Mesothelial cell of epicardium (in vitro differentiated cells): ENCODE measurements at regions not wholly inside any gene's neighbourhood (a gene's known extent, or its start where the extent isn't known, plus 50 kb on each side); places are given as distances from the start of the nearest gene placed in this dataset.
"Not testable (repeated sequence)": the region's sequence is repeated elsewhere in the genome, so short reads cannot be mapped to it uniquely, and the experiment has no call there.

Experiments used
- DNase-seq, 2 experiments: peaks; one replicate each; pipeline ENCODE4 v3.0.0; 2021; ENCODE audit warnings: low spot score in 2 of 2; ENCODE audit not compliant: unreplicated experiment in 2 of 2
- H3K27ac Mint-ChIP-seq: 2 replicates; pipeline ENCODE4 v1.8.0; 2021; ENCODE audit warnings: mixed read lengths
- H3K27me3 Mint-ChIP-seq: 2 replicates; pipeline ENCODE4 v1.8.0; 2021; ENCODE audit warnings: low read depth, mixed read lengths
- H3K36me3 Mint-ChIP-seq: 2 replicates; pipeline ENCODE4 v1.8.0; 2021; ENCODE audit warnings: mixed read lengths
- H3K4me1 Mint-ChIP-seq: 2 replicates; pipeline ENCODE4 v1.8.0; 2021; ENCODE audit warnings: mixed read lengths
- H3K4me3 Mint-ChIP-seq: 2 replicates; pipeline ENCODE4 v1.8.0; 2021; ENCODE audit warnings: mild to moderate bottlenecking, moderate library complexity, mixed read lengths
- H3K9me3 Mint-ChIP-seq: 2 replicates; pipeline ENCODE4 v1.8.0; 2021; ENCODE audit warnings: mixed read lengths
- CTCF ChIP-seq: fragments of 200-600 bp; sonication (generic); IDR thresholded peaks from one replicate; pipeline ENCODE4 v1.5.0; 2021; ENCODE audit warnings: antibody characterized with exemption; ENCODE audit not compliant: unreplicated experiment

DNA sequence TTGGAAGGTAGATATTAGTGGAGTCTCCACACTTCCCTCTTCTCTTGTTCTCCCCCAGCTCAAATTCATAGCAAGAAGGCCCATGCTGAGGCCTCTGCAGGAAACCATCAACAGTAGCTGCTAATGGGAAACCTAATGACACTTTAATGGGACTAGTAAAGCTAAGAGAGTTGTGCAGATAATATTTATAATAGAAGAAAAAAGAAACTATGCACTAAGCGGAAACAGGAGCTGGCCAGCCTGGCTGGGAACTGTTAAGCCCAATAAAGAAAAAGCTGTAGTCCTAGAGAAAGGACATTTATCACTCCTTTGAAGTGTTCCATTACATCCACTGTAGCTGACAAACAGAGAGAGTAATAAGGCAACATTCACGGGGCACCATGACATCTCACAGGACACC, 229.6 kb downstream of the IGSF11 start:
- TF ChIP-seq CTCF: no peak
- Mint-ChIP-seq H3K36me3 (no peaks in the 10 kb centered on the region), H3K4me1 (peaks cover 3% of the 10 kb centered on the region), H3K9me3 (peaks cover 3% of the 10 kb centered on the region), H3K4me3 (no peak overlapping the region), H3K27me3 (no peaks in the 10 kb centered on the region), H3K27ac (no peak overlapping the region)
- DNase-seq: no peak

- no peak overlapping the region for H3K4me3 Mint-ChIP-seq
- no peak for TF ChIP-seq CTCF
- no peak overlapping the region for H3K27ac Mint-ChIP-seq
- H3K36me3 Mint-ChIP-seq: no peaks in the 10 kb centered on the region
- peaks cover 3% of the 10 kb centered on the region for H3K4me1 Mint-ChIP-seq
- peaks cover 3% of the 10 kb centered on the region for H3K9me3 Mint-ChIP-seq
- no peak for DNase-seq
- no peaks in the 10 kb centered on the region for H3K27me3 Mint-ChIP-seq
Measured at GRCh38 chr3:118806423-118806822, 228.2 kb downstream of the IGSF11 start.

GRCh38 chr3:118807349-118807748, 227.3 kb downstream of the IGSF11 start:
- H3K4me3 Mint-ChIP-seq, H3K4me1 Mint-ChIP-seq, DNase-seq, H3K27me3 Mint-ChIP-seq, H3K9me3 Mint-ChIP-seq, H3K36me3 Mint-ChIP-seq, H3K27ac Mint-ChIP-seq: not testable (repeated sequence)

DNA sequence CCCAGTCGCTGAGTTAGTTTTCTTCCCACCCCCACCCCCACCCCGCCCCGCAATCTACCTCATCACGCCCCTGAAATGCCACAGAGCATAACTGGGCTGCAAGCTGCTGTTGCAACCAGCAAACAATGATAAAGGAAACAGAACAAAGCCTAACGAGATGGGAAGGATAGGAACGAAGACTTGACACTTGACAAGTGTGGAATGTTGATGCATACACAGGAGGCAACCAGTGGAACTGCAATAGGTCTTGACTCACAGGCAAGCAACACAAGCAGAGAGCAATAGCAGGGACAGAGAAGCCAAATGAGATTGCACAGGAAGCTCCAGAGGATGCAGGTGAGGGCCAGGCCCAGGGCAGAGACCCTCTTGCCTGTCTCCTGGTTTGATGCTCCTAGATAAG, 225.9 kb downstream of the IGSF11 start:
- H3K36me3 Mint-ChIP-seq: no peaks in the 10 kb centered on the region
- H3K27ac Mint-ChIP-seq: no peak overlapping the region
- DNase-seq: no peak
- H3K9me3 Mint-ChIP-seq: peaks cover 3% of the 10 kb centered on the region
- peaks cover 3% of the 10 kb centered on the region for H3K4me1 Mint-ChIP-seq
- no peak for TF ChIP-seq CTCF
- H3K4me3 Mint-ChIP-seq: no peak overlapping the region
- H3K27me3 Mint-ChIP-seq: no peaks in the 10 kb centered on the region

- H3K4me3 Mint-ChIP-seq: no peak overlapping the region
Measured at GRCh38 chr3:118809696-118810498, 224.7 kb downstream of the IGSF11 start.

More at GRCh38 chr3:118809696-118810498, 224.7 kb downstream of the IGSF11 start:
- no peak for TF ChIP-seq CTCF
- Mint-ChIP-seq H3K36me3 (no peaks in the 10 kb centered on the region), H3K27ac (no peak overlapping the region), H3K4me1 (peaks cover 3% of the 10 kb centered on the region), H3K9me3 (peaks cover 3% of the 10 kb centered on the region), H3K27me3 (no peaks in the 10 kb centered on the region)
- no peak for DNase-seq
